HepG2 (cell line): ENCODE measurements at regions not wholly inside any gene's neighbourhood (a gene's known extent, or its start where the extent isn't known, plus 50 kb on each side); places are given as distances from the start of the nearest gene placed in this dataset.

Experiments used
- FOXO1 ChIP-seq: sonication (generic); formaldehyde crosslinking; IDR thresholded peaks from 2 replicates; pipeline ENCODE4 v1.4.0; 2020; ENCODE audit warnings: missing genetic modification reagents
- GATAD2A ChIP-seq: IDR thresholded peaks from 2 replicates; pipeline ENCODE4 v1.6.1; 2016
- HNRNPL ChIP-seq: fragments of 200-400 bp; formaldehyde crosslinking; IDR thresholded peaks from 2 replicates; pipeline ENCODE4 v1.6.1; 2017; ENCODE audit warnings: mild to moderate bottlenecking, low read depth, low read length
- KDM6A ChIP-seq: IDR thresholded peaks from 2 replicates; pipeline ENCODE4 v1.6.1; 2016; ENCODE audit warnings: low read depth
- KLF15 ChIP-seq: sonication (generic); formaldehyde crosslinking; IDR thresholded peaks from 2 replicates; pipeline ENCODE4 v1.8.1; 2023; ENCODE audit warnings: borderline replicate concordance, mild to moderate bottlenecking, inconsistent platforms, missing genetic modification reagents, mixed read lengths
- MAFF ChIP-seq: IDR thresholded peaks from 2 replicates; pipeline ENCODE4 v1.6.1; 2011; ENCODE audit warnings: low read depth, low read length, improper control_type of control experiment
- MAZ ChIP-seq, 2 experiments: sonication (generic) in 1 of 2; formaldehyde crosslinking in 1 of 2; IDR thresholded peaks; 2 replicates each; pipeline versions ENCODE4 v1.5.0 to v1.6.1; 2012 to 2020; ENCODE audit warnings: low read depth in 2 of 2, mild to moderate bottlenecking in 2 of 2, borderline replicate concordance in 1 of 2, improper control_type of control experiment in 1 of 2, low read length in 1 of 2, missing genetic modification reagents in 1 of 2, moderate library complexity in 1 of 2
- MIXL1 ChIP-seq: IDR thresholded peaks from 2 replicates; pipeline ENCODE4 v1.6.1; 2016
- NKX3-1 ChIP-seq: sonication (generic); formaldehyde crosslinking; IDR thresholded peaks from 2 replicates; pipeline ENCODE4 v1.5.0; 2020; ENCODE audit warnings: missing genetic modification reagents
- NR3C1 ChIP-seq: sonication (generic); formaldehyde crosslinking; IDR thresholded peaks from 2 replicates; pipeline ENCODE4 v1.4.0; 2020; ENCODE audit warnings: missing genetic modification reagents
- SMYD3 ChIP-seq: sonication (generic); formaldehyde crosslinking; IDR thresholded peaks from 2 replicates; pipeline ENCODE4 v1.8.1; 2023; ENCODE audit warnings: mild to moderate bottlenecking, missing genetic modification reagents
- SOX5 ChIP-seq: IDR thresholded peaks from 2 replicates; pipeline ENCODE4 v1.6.1; 2016; ENCODE audit warnings: borderline replicate concordance
- SSRP1 ChIP-seq: IDR thresholded peaks from 2 replicates; pipeline ENCODE4 v1.6.1; 2016; ENCODE audit warnings: control low read depth
- ZFP1 ChIP-seq: IDR thresholded peaks from 2 replicates; pipeline ENCODE4 v1.6.1; 2016
- ZFP82 ChIP-seq: sonication (generic); formaldehyde crosslinking; IDR thresholded peaks from 2 replicates; pipeline ENCODE4 v1.5.1; 2020; ENCODE audit warnings: mild to moderate bottlenecking, missing genetic modification reagents, borderline replicate concordance
- ZNF30 ChIP-seq: sonication (generic); formaldehyde crosslinking; IDR thresholded peaks from 2 replicates; pipeline ENCODE4 v1.5.0; 2020; ENCODE audit warnings: mild to moderate bottlenecking, missing genetic modification reagents
- ZNF703 ChIP-seq: sonication (generic); formaldehyde crosslinking; IDR thresholded peaks from 2 replicates; pipeline ENCODE4 v1.5.1; 2020; ENCODE audit warnings: missing genetic modification reagents, mild to moderate bottlenecking, moderate library complexity, borderline replicate concordance
- ZNF776 ChIP-seq: sonication (generic); formaldehyde crosslinking; IDR thresholded peaks from 2 replicates; pipeline ENCODE4 v1.4.0; 2020; ENCODE audit warnings: mild to moderate bottlenecking, missing genetic modification reagents
- ZSCAN9 ChIP-seq: IDR thresholded peaks from 2 replicates; pipeline ENCODE4 v1.6.1; 2016; ENCODE audit warnings: borderline replicate concordance
- TF ChIP-seq, protein P1 (sequence below): sonication (generic); formaldehyde crosslinking; IDR thresholded peaks from 2 replicates; pipeline ENCODE4 v1.4.0; 2020; ENCODE audit warnings: mild to moderate bottlenecking, missing genetic modification reagents
- TF ChIP-seq, protein P2 (sequence below): fragments of 450-650 bp; IDR thresholded peaks from 2 replicates; pipeline ENCODE4 v1.6.1; 2017
- TF ChIP-seq, protein P3 (sequence below): IDR thresholded peaks from 2 replicates; pipeline ENCODE4 v1.6.1; 2016; ENCODE audit warnings: missing biosample characterization, missing genetic modification reagents, low read depth
- TF ChIP-seq, protein P4 (sequence below): sonication (generic); formaldehyde crosslinking; IDR thresholded peaks from 2 replicates; pipeline ENCODE4 v1.5.1; 2020; ENCODE audit warnings: mild to moderate bottlenecking, missing genetic modification reagents

DNA sequence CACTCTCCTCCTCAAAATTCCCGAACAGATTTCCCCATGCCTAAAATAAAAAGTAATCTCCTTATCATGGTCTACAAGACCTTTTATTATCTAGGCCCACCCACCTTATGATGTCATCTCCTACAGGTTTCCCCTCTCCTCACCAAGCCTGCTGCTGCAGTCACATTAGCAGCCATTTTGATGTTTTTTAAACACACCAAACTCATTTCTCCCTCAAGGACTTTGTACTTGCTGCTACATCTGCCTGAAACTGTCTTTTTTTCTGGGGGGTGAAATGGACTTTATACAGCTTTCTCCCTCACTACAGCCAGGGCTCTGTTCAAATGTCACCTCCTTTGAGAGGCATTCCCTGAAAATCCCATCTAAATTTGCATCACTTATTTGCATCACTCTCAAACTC lies 90.2 kb upstream of the TAB3 start (continued):
- TF ChIP-seq ZFP82 (CRISPR knock-in tag) (no peak), FOXO1 (no peak), GATAD2A (CRISPR knock-in tag) (peak; percentile 41; the same call in 1 of the 2 replicates), ZNF776 (CRISPR knock-in tag) (no peak), MAZ (IDR thresholded peaks at IDR 0.05; ENCODE audit: borderline replicate concordance, low read depth, low read length) (no peak), MAZ (CRISPR knock-in tag; IDR thresholded peaks at IDR 0.05; ENCODE audit: low read depth) (no peak), SMYD3 (CRISPR knock-in tag) (no peak), ZNF30 (no peak), MAFF (no peak), KDM6A (peak; percentile 60), NR3C1 (no peak), KLF15 (CRISPR knock-in tag) (no peak), MIXL1 (CRISPR knock-in tag) (0 out of 2 replicates have a peak, but pooled peaks have one; percentile 17), SSRP1 (no peak), NKX3-1 (CRISPR knock-in tag) (no peak), ZNF703 (no peak), HNRNPL (no peak), ZFP1 (no peak), ZSCAN9 (CRISPR knock-in tag) (no peak), SOX5 (CRISPR knock-in tag) (peak; percentile 24; the same call in 1 of the 2 replicates)
- TF ChIP-seq, protein P1, sequence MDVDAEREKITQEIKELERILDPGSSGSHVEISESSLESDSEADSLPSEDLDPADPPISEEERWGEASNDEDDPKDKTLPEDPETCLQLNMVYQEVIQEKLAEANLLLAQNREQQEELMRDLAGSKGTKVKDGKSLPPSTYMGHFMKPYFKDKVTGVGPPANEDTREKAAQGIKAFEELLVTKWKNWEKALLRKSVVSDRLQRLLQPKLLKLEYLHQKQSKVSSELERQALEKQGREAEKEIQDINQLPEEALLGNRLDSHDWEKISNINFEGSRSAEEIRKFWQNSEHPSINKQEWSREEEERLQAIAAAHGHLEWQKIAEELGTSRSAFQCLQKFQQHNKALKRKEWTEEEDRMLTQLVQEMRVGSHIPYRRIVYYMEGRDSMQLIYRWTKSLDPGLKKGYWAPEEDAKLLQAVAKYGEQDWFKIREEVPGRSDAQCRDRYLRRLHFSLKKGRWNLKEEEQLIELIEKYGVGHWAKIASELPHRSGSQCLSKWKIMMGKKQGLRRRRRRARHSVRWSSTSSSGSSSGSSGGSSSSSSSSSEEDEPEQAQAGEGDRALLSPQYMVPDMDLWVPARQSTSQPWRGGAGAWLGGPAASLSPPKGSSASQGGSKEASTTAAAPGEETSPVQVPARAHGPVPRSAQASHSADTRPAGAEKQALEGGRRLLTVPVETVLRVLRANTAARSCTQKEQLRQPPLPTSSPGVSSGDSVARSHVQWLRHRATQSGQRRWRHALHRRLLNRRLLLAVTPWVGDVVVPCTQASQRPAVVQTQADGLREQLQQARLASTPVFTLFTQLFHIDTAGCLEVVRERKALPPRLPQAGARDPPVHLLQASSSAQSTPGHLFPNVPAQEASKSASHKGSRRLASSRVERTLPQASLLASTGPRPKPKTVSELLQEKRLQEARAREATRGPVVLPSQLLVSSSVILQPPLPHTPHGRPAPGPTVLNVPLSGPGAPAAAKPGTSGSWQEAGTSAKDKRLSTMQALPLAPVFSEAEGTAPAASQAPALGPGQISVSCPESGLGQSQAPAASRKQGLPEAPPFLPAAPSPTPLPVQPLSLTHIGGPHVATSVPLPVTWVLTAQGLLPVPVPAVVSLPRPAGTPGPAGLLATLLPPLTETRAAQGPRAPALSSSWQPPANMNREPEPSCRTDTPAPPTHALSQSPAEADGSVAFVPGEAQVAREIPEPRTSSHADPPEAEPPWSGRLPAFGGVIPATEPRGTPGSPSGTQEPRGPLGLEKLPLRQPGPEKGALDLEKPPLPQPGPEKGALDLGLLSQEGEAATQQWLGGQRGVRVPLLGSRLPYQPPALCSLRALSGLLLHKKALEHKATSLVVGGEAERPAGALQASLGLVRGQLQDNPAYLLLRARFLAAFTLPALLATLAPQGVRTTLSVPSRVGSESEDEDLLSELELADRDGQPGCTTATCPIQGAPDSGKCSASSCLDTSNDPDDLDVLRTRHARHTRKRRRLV: no peak
- TF ChIP-seq, protein P2, sequence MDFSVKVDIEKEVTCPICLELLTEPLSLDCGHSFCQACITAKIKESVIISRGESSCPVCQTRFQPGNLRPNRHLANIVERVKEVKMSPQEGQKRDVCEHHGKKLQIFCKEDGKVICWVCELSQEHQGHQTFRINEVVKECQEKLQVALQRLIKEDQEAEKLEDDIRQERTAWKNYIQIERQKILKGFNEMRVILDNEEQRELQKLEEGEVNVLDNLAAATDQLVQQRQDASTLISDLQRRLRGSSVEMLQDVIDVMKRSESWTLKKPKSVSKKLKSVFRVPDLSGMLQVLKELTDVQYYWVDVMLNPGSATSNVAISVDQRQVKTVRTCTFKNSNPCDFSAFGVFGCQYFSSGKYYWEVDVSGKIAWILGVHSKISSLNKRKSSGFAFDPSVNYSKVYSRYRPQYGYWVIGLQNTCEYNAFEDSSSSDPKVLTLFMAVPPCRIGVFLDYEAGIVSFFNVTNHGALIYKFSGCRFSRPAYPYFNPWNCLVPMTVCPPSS: no peak
- TF ChIP-seq, protein P3, sequence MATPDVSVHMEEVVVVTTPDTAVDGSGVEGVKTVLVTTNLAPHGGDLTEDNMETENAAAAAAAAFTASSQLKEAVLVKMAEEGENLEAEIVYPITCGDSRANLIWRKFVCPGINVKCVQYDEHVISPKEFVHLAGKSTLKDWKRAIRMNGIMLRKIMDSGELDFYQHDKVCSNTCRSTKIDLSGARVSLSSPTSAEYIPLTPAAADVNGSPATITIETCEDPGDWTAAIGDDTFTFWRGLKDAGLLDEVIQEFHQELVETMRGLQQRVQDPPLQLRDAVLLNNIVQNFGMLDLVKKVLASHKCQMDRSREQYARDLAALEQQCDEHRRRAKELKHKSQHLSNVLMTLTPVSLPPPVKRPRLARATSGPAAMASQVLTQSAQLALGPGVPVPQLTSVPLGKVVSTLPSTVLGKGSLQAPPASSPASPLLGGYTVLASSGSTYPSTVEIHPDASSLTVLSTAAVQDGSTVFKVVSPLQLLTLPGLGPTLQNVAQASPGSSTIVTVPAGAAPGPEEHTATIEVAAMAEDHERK (CRISPR knock-in tag): no peak
- TF ChIP-seq, protein P4, sequence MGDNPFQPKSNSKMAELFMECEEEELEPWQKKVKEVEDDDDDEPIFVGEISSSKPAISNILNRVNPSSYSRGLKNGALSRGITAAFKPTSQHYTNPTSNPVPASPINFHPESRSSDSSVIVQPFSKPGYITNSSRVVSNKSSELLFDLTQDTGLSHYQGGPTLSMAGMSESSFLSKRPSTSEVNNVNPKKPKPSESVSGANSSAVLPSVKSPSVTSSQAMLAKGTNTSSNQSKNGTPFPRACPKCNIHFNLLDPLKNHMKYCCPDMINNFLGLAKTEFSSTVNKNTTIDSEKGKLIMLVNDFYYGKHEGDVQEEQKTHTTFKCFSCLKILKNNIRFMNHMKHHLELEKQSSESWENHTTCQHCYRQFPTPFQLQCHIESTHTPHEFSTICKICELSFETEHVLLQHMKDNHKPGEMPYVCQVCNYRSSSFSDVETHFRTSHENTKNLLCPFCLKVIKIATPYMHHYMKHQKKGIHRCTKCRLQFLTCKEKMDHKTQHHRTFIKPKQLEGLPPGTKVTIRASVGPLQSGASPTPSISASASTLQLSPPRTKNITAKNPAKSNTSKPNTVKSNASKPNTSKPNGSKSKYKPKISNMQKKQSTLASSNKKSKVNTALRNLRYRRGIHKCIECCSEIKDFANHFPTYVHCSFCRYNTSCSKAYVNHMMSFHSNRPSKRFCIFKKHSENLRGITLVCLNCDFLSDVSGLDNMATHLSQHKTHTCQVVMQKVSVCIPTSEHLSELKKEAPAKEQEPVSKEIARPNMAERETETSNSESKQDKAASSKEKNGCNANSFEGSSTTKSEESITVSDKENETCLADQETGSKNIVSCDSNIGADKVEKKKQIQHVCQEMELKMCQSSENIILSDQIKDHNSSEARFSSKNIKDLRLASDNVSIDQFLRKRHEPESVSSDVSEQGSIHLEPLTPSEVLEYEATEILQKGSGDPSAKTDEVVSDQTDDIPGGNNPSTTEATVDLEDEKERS (CRISPR knock-in tag): no peak
